Activated naive CD8-positive, alpha-beta T cell treated with anti-CD3 and anti-CD28 coated beads for 36 hours (primary cell): ENCODE measurements at regions not wholly inside any gene's neighbourhood (a gene's known extent, or its start where the extent isn't known, plus 50 kb on each side); places are given as distances from the start of the nearest gene placed in this dataset.

ENCODE experiments used
- DNase-seq: peaks from one replicate; pipeline ENCODE4 v3.0.0; 2021
- H3K27ac Mint-ChIP-seq: one replicate; pipeline ENCODE4 v1.8.0; 2022; ENCODE audit warnings: mild to moderate bottlenecking, moderate library complexity, mixed read lengths
- H3K27me3 Mint-ChIP-seq: one replicate; pipeline ENCODE4 v1.8.0; 2022; ENCODE audit warnings: mild to moderate bottlenecking, mixed read lengths
- H3K36me3 Mint-ChIP-seq: one replicate; pipeline ENCODE4 v1.8.0; 2021; ENCODE audit warnings: mild to moderate bottlenecking, mixed read lengths
- H3K4me1 Mint-ChIP-seq: one replicate; pipeline ENCODE4 v1.8.0; 2021; ENCODE audit warnings: mixed read lengths
- H3K4me3 Mint-ChIP-seq: one replicate; pipeline ENCODE4 v1.8.0; 2022; ENCODE audit warnings: mild to moderate bottlenecking, moderate library complexity, mixed read lengths
- H3K9me3 Mint-ChIP-seq: one replicate; pipeline ENCODE4 v1.8.0; 2022; ENCODE audit warnings: mixed read lengths

- no peaks in the 10 kb centered on the region for H3K9me3 Mint-ChIP-seq
- no peak for DNase-seq
- peaks cover 35% of the 10 kb centered on the region for H3K27me3 Mint-ChIP-seq
- no peaks in the 10 kb centered on the region for H3K4me1 Mint-ChIP-seq
- no peak overlapping the region for H3K4me3 Mint-ChIP-seq
- no peak overlapping the region for H3K27ac Mint-ChIP-seq
- H3K36me3 Mint-ChIP-seq: no peaks in the 10 kb centered on the region
These were observed 160.0 kb upstream of the CCL2 start for GRCh38 chr17:34095106-34095505.

- Mint-ChIP-seq H3K4me1 (no peaks in the 10 kb centered on the region), H3K27ac (no peak overlapping the region), H3K4me3 (no peak overlapping the region), H3K36me3 (no peaks in the 10 kb centered on the region), H3K9me3 (no peaks in the 10 kb centered on the region), H3K27me3 (peaks cover 19% of the 10 kb centered on the region)
- no peak for DNase-seq
These were observed 156.4 kb upstream of the CCL2 start for GRCh38 chr17:34098699-34099098.

GRCh38 chr17:34099859-34100515 is 155.1 kb upstream of the CCL2 start:
- Mint-ChIP-seq H3K27me3 (peaks cover 13% of the 10 kb centered on the region), H3K9me3 (no peaks in the 10 kb centered on the region), H3K4me1 (no peaks in the 10 kb centered on the region), H3K4me3 (no peak overlapping the region), H3K27ac (no peak overlapping the region), H3K36me3 (no peaks in the 10 kb centered on the region)
- DNase-seq: no peak

- H3K4me3 Mint-ChIP-seq: no peak overlapping the region
- DNase-seq: no peak
- H3K9me3 Mint-ChIP-seq: no peaks in the 10 kb centered on the region
- no peak overlapping the region for H3K27ac Mint-ChIP-seq
- H3K27me3 Mint-ChIP-seq: peaks cover 38% of the 10 kb centered on the region
- H3K4me1 Mint-ChIP-seq: no peaks in the 10 kb centered on the region
- no peaks in the 10 kb centered on the region for H3K36me3 Mint-ChIP-seq
These were observed 148.1 kb upstream of the CCL2 start for GRCh38 chr17:34107019-34107418.

- Mint-ChIP-seq H3K9me3 (no peaks in the 10 kb centered on the region), H3K36me3 (no peaks in the 10 kb centered on the region), H3K4me3 (no peak overlapping the region), H3K4me1 (no peaks in the 10 kb centered on the region), H3K27me3 (peaks cover 38% of the 10 kb centered on the region), H3K27ac (no peak overlapping the region)
- DNase-seq: no peak
These were observed 144.8 kb upstream of the CCL2 start for GRCh38 chr17:34110315-34110714.

GRCh38 chr17:34113089-34113488 is 142.0 kb upstream of the CCL2 start:
- no peak for DNase-seq
- no peak overlapping the region for H3K27ac Mint-ChIP-seq
- H3K9me3 Mint-ChIP-seq: no peaks in the 10 kb centered on the region
- H3K36me3 Mint-ChIP-seq: no peaks in the 10 kb centered on the region
- H3K4me1 Mint-ChIP-seq: no peaks in the 10 kb centered on the region
- H3K4me3 Mint-ChIP-seq: no peak overlapping the region
- H3K27me3 Mint-ChIP-seq: peaks cover 21% of the 10 kb centered on the region

GRCh38 chr17:34114174-34114573 is 140.9 kb upstream of the CCL2 start:
- Mint-ChIP-seq H3K27me3 (peaks cover 20% of the 10 kb centered on the region), H3K36me3 (no peaks in the 10 kb centered on the region), H3K4me3 (no peak overlapping the region), H3K9me3 (no peaks in the 10 kb centered on the region), H3K4me1 (no peaks in the 10 kb centered on the region), H3K27ac (no peak overlapping the region)
- no peak for DNase-seq

GRCh38 chr17:34116306-34116705 is 138.8 kb upstream of the CCL2 start:
- Mint-ChIP-seq H3K36me3 (no peaks in the 10 kb centered on the region), H3K27me3 (peaks cover 11% of the 10 kb centered on the region), H3K4me3 (no peak overlapping the region), H3K9me3 (no peaks in the 10 kb centered on the region), H3K4me1 (no peaks in the 10 kb centered on the region), H3K27ac (no peak overlapping the region)
- no peak for DNase-seq

GRCh38 chr17:34117332-34117731 is 137.8 kb upstream of the CCL2 start:
- Mint-ChIP-seq H3K36me3 (no peaks in the 10 kb centered on the region), H3K4me3 (no peak overlapping the region), H3K27ac (no peak overlapping the region), H3K4me1 (no peaks in the 10 kb centered on the region), H3K27me3 (peaks cover 12% of the 10 kb centered on the region), H3K9me3 (no peaks in the 10 kb centered on the region)
- no peak for DNase-seq

- H3K27ac Mint-ChIP-seq: no peak overlapping the region
- H3K27me3 Mint-ChIP-seq: peaks cover 15% of the 10 kb centered on the region
- no peaks in the 10 kb centered on the region for H3K4me1 Mint-ChIP-seq
- no peaks in the 10 kb centered on the region for H3K9me3 Mint-ChIP-seq
- no peak overlapping the region for H3K4me3 Mint-ChIP-seq
- no peak for DNase-seq
- H3K36me3 Mint-ChIP-seq: no peaks in the 10 kb centered on the region
These were observed 137.3 kb upstream of the CCL2 start for GRCh38 chr17:34117811-34118210.

GRCh38 chr17:34118564-34118963 is 136.5 kb upstream of the CCL2 start:
- H3K9me3 Mint-ChIP-seq: no peaks in the 10 kb centered on the region
- peaks cover 15% of the 10 kb centered on the region for H3K27me3 Mint-ChIP-seq
- no peaks in the 10 kb centered on the region for H3K36me3 Mint-ChIP-seq
- H3K4me1 Mint-ChIP-seq: no peaks in the 10 kb centered on the region
- H3K27ac Mint-ChIP-seq: no peak overlapping the region
- no peak for DNase-seq
- no peak overlapping the region for H3K4me3 Mint-ChIP-seq

GRCh38 chr17:34121311-34121710 is 133.8 kb upstream of the CCL2 start:
- no peaks in the 10 kb centered on the region for H3K9me3 Mint-ChIP-seq
- no peaks in the 10 kb centered on the region for H3K36me3 Mint-ChIP-seq
- H3K4me3 Mint-ChIP-seq: no peak overlapping the region
- H3K27ac Mint-ChIP-seq: no peak overlapping the region
- no peaks in the 10 kb centered on the region for H3K4me1 Mint-ChIP-seq
- H3K27me3 Mint-ChIP-seq: peaks cover 22% of the 10 kb centered on the region
- no peak for DNase-seq

GRCh38 chr17:34122515-34122914 is 132.6 kb upstream of the CCL2 start:
- no peak overlapping the region for H3K27ac Mint-ChIP-seq
- peaks cover 26% of the 10 kb centered on the region for H3K27me3 Mint-ChIP-seq
- H3K4me3 Mint-ChIP-seq: no peak overlapping the region
- H3K9me3 Mint-ChIP-seq: no peaks in the 10 kb centered on the region
- no peak for DNase-seq
- H3K4me1 Mint-ChIP-seq: no peaks in the 10 kb centered on the region
- H3K36me3 Mint-ChIP-seq: no peaks in the 10 kb centered on the region

- Mint-ChIP-seq H3K4me1 (no peaks in the 10 kb centered on the region), H3K27me3 (peaks cover 21% of the 10 kb centered on the region), H3K9me3 (no peaks in the 10 kb centered on the region), H3K27ac (no peak overlapping the region), H3K36me3 (no peaks in the 10 kb centered on the region), H3K4me3 (no peak overlapping the region)
- no peak for DNase-seq
These were observed 130.1 kb upstream of the CCL2 start for GRCh38 chr17:34125010-34125409.

GRCh38 chr17:34125921-34126320 is 129.2 kb upstream of the CCL2 start:
- H3K36me3 Mint-ChIP-seq: no peaks in the 10 kb centered on the region
- no peak for DNase-seq
- H3K27me3 Mint-ChIP-seq: peaks cover 21% of the 10 kb centered on the region
- H3K4me1 Mint-ChIP-seq: no peaks in the 10 kb centered on the region
- no peak overlapping the region for H3K27ac Mint-ChIP-seq
- H3K4me3 Mint-ChIP-seq: no peak overlapping the region
- no peaks in the 10 kb centered on the region for H3K9me3 Mint-ChIP-seq

GRCh38 chr17:34126496-34126895 is 128.6 kb upstream of the CCL2 start:
- Mint-ChIP-seq H3K4me1 (no peaks in the 10 kb centered on the region), H3K4me3 (no peak overlapping the region), H3K9me3 (no peaks in the 10 kb centered on the region), H3K27me3 (peaks cover 18% of the 10 kb centered on the region), H3K36me3 (no peaks in the 10 kb centered on the region), H3K27ac (no peak overlapping the region)
- no peak for DNase-seq
